Rectal smooth muscle tissue (tissue), 1 donor: ENCODE measurements at regions not wholly inside any gene's neighbourhood (a gene's known extent, or its start where the extent isn't known, plus 50 kb on each side); places are given as distances from the start of the nearest gene placed in this dataset.

Experiments used
- H3K27ac ChIP-seq: one replicate; pipeline ENCODE4 v1.7.0; 2013; ENCODE audit warnings: low read depth, low read length, inconsistent platforms
- H3K27me3 ChIP-seq: one replicate; pipeline ENCODE4 v1.7.0; 2013; ENCODE audit warnings: low read length; ENCODE audit not compliant: control insufficient read depth, insufficient read depth
- H3K36me3 ChIP-seq: one replicate; pipeline ENCODE4 v1.7.0; 2013; ENCODE audit warnings: low read length; ENCODE audit not compliant: control insufficient read depth, insufficient read depth
- H3K4me1 ChIP-seq: one replicate; pipeline ENCODE4 v1.7.0; 2013; ENCODE audit warnings: low read length; ENCODE audit not compliant: control insufficient read depth, insufficient read depth
- H3K4me3 ChIP-seq: one replicate; pipeline ENCODE4 v1.7.0; 2013; ENCODE audit warnings: low read length
- H3K9ac ChIP-seq: one replicate; pipeline ENCODE4 v1.7.0; 2013; ENCODE audit warnings: low read length

DNA sequence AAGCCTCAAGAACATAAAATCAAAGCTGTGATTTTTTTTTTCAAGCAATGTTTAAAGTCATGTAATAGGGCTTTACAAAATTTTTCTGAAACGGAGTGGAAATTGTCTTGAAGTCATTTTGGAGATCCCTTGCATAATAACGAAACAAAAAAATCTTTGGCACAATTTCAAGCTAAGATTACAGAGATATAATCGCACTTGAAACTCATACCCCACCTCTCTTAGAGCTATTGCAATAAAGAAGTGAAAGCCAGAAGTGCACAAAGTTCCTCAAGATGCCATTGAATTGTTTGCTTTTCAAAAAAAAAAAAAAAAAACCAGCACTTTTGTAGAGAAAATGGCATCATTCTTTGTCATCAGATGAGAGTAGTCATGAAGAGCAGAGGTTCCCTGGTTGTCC is 152.3 kb downstream of the PAX3 start:
- Histone ChIP-seq H3K4me3 (no peak overlapping the region), H3K9ac (no peak overlapping the region), H3K4me1 (no peaks in the 10 kb centered on the region), H3K27ac (no peak overlapping the region), H3K27me3 (no peaks in the 10 kb centered on the region), H3K36me3 (no peaks in the 10 kb centered on the region)

- Histone ChIP-seq H3K4me1 (no peaks in the 10 kb centered on the region), H3K27me3 (no peaks in the 10 kb centered on the region), H3K36me3 (no peaks in the 10 kb centered on the region), H3K27ac (no peak overlapping the region), H3K4me3 (no peak overlapping the region), H3K9ac (no peak overlapping the region)
Measured at GRCh38 chr2:222142027-222142426, 156.8 kb downstream of the PAX3 start.

- Histone ChIP-seq H3K4me1 (no peaks in the 10 kb centered on the region), H3K4me3 (no peak overlapping the region), H3K27me3 (no peaks in the 10 kb centered on the region), H3K27ac (no peak overlapping the region), H3K36me3 (no peaks in the 10 kb centered on the region), H3K9ac (no peak overlapping the region)
Measured at GRCh38 chr2:222136106-222136630, 162.6 kb downstream of the PAX3 start.

GRCh38 chr2:222134654-222135053 is 164.1 kb downstream of the PAX3 start:
- no peaks in the 10 kb centered on the region for H3K4me1 ChIP-seq
- no peak overlapping the region for H3K4me3 ChIP-seq
- H3K9ac ChIP-seq, result no peak overlapping the region
- H3K27me3 ChIP-seq, result no peaks in the 10 kb centered on the region
- H3K27ac ChIP-seq, result no peak overlapping the region
- H3K36me3 ChIP-seq, result no peaks in the 10 kb centered on the region

- Histone ChIP-seq H3K4me1 (no peaks in the 10 kb centered on the region), H3K36me3 (no peaks in the 10 kb centered on the region), H3K4me3 (no peak overlapping the region), H3K27ac (no peak overlapping the region), H3K9ac (no peak overlapping the region), H3K27me3 (no peaks in the 10 kb centered on the region)
Measured at GRCh38 chr2:222133897-222134296, 164.9 kb downstream of the PAX3 start.

DNA sequence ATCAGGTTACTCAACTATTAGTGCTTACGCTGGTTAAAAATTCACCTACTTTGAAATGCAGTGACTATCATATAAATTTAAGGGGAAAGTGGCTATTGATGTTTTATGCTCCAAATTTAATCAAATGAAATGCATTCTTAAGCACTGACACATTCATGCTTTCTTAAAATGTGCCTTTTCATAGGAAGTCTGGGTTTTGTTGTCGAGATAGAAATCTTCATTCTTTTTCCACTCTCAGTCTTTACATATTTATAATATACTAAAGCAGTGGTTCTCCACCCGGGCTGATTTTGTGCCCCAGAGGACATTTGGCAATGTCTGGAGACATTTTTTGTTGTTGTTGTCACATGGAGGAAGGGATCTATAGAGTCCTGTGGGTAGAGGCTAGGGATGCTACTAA is 167.9 kb downstream of the PAX3 start:
- H3K9ac ChIP-seq, result no peak overlapping the region
- H3K4me1 ChIP-seq, result no peaks in the 10 kb centered on the region
- no peaks in the 10 kb centered on the region for H3K27me3 ChIP-seq
- H3K27ac ChIP-seq, result no peak overlapping the region
- no peaks in the 10 kb centered on the region for H3K36me3 ChIP-seq
- H3K4me3 ChIP-seq, result no peak overlapping the region

DNA sequence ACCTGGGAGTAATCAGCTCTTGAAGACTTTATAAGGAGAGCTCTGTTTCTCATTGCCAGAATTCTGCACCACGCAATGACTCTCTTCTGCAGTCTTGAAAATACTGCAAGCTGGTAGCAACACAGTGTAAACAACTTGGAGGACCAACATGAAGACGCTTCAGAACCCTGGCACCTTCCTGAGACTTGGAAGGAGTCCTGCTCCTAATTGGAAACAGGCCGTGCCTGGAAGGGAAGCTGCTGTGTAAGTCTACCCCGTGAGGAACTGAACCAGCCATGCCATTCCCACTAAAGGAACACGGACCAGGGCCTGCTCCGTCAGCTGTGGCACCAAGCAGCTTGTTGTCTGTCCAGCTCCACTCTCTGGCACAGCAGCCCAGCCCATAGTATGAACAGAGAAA is 171.1 kb downstream of the PAX3 start:
- no peak overlapping the region for H3K9ac ChIP-seq
- no peak overlapping the region for H3K27ac ChIP-seq
- no peaks in the 10 kb centered on the region for H3K4me1 ChIP-seq
- no peaks in the 10 kb centered on the region for H3K27me3 ChIP-seq
- H3K36me3 ChIP-seq, result no peaks in the 10 kb centered on the region
- H3K4me3 ChIP-seq, result no peak overlapping the region

DNA sequence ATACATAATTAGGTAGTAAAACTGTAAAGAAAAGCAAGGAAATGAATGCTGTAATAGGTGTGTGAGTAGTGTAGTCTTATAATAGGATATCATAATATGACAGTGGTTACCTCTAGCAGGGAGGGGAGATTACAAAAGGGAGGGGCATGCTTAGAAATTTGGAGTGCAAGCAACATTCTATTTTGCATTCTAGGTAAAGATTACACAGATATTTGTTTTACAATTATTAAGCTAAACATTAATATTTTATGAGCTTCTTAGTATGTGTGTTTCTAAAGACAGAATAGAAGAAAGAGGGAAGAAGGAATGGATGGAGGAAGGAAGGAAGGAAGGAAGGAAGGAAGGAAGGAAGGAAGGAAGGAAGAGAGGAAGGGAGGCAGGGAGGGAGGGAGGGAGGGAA is 177.9 kb downstream of the PAX3 start:
- no peak overlapping the region for H3K27ac ChIP-seq
- no peak overlapping the region for H3K4me3 ChIP-seq
- no peaks in the 10 kb centered on the region for H3K27me3 ChIP-seq
- H3K9ac ChIP-seq, result no peak overlapping the region
- H3K36me3 ChIP-seq, result no peaks in the 10 kb centered on the region
- H3K4me1 ChIP-seq, result no peaks in the 10 kb centered on the region

DNA sequence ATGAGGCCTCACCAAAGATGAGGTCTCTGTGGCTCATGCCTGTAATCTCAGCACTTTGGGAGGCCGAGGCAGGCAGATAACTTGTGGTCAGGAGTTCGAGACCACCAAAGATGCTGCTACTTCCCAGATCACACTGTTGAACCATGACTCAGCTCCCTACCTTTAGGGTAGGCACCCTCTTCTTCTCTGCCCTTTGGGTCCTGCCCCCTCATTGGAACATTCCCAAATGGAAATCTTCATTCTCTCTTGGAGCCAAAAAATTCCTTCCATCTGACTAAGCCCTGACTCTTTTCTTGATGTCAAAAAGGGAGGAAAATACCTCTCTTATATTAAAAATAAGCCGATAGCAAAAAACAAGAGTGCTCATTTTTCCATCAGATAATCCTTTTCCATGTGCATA is 183.5 kb downstream of the PAX3 start:
- Histone ChIP-seq H3K27me3 (no peaks in the 10 kb centered on the region), H3K27ac (no peak overlapping the region), H3K36me3 (no peaks in the 10 kb centered on the region), H3K4me3 (no peak overlapping the region), H3K9ac (no peak overlapping the region), H3K4me1 (no peaks in the 10 kb centered on the region)

DNA sequence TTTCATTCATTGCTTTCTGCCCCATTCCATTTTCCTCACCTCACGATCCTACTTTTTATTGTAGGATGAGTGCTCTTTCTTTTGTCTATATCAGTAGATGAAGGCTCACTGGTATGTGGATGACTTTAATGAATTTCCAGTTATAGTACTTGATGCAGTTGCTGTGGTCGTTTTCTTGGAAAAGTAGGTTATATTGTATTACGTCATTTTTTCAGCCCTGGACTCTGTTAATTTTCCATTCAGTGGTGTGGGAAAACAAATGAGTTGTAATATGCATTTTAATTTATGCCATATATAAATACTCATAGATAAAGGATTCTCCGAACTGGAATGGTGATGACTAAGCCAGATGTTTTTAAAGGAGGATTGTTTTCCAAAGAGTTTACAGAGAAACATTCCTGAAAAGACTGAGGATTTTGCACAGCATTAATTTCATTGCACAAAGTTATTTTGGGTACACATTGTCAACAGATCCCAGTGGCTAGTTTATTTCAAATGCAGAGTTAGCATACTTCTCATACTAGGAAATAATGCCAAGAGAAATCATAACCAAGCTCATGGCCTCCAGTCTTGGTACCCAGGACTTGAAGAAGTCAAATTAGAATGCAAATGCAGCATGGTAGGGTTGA is 189.7 kb downstream of the PAX3 start:
- Histone ChIP-seq H3K4me1 (no peaks in the 10 kb centered on the region), H3K9ac (no peak overlapping the region)

DNA sequence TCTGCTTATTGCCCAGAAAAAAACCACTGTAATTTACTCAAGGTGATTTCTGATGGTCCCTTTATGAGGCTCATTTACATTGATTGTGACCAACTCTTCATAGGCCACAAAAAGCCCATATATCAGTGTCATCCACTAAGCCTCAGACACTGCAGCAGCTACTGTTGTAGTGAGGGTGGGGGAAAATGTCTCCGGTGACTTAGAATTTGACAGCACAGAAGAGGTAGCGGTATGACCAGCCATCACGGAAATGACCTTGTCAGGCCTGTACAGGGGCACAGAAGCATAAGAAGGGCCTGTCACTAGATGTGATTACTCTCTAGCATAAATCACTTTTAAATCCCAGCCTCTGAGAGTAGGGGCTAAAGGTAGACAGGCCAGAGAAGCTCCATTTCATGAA is 190.3 kb downstream of the PAX3 start:
- H3K27me3 ChIP-seq, result no peaks in the 10 kb centered on the region
- no peak overlapping the region for H3K4me3 ChIP-seq
- no peak overlapping the region for H3K9ac ChIP-seq
- H3K36me3 ChIP-seq, result no peaks in the 10 kb centered on the region
- H3K4me1 ChIP-seq, result no peaks in the 10 kb centered on the region
- H3K27ac ChIP-seq, result no peak overlapping the region

More for the DNA sequence above, 189.7 kb downstream of the PAX3 start:
- H3K27me3 ChIP-seq, result no peaks in the 10 kb centered on the region
- H3K4me3 ChIP-seq, result no peak overlapping the region
- H3K36me3 ChIP-seq, result no peaks in the 10 kb centered on the region
- H3K27ac ChIP-seq, result no peak overlapping the region

GRCh38 chr2:222105046-222105445 is 193.8 kb downstream of the PAX3 start:
- no peak overlapping the region for H3K4me3 ChIP-seq
- H3K27me3 ChIP-seq, result no peaks in the 10 kb centered on the region
- H3K4me1 ChIP-seq, result no peaks in the 10 kb centered on the region
- H3K9ac ChIP-seq, result no peak overlapping the region
- H3K36me3 ChIP-seq, result no peaks in the 10 kb centered on the region
- H3K27ac ChIP-seq, result no peak overlapping the region

DNA sequence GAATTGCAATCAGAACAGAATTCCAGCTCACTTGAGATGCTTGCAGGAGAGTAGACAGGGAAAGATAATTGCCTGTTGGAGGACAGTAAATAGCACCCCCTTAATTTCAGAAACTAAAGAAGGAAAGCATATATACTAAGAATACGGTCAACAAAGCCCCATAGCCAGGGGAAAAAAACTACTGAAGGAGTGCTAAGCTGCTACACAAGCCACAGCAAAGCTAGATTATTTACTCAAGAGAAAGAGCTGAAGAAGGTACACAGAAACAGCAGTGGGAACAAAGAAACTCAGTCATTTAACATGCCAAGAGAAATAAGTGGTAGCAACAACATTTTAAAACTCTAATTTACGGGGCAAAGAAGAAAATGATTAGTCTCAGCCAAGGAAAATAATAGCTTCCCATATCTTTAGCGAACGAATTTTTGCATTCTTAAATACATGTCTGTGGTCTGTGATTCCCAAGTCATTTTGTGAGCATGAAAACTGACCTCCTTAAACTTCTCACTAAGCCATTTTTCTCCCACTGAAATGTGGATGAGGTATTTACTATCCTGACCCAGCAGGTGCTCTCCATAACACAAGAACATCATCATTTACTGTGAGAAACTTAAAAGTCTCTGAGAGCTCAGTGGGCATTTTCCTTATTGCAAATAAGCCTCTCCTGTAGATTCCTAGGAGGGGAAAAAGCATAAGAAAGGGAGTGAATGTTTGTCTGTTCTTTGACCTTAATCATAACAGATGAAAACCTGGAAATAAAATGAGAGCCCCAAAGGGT is 196.0 kb downstream of the PAX3 start:
- no peaks in the 10 kb centered on the region for H3K4me1 ChIP-seq
- H3K27me3 ChIP-seq, result no peaks in the 10 kb centered on the region
- no peaks in the 10 kb centered on the region for H3K36me3 ChIP-seq

More for the DNA sequence above, 196.0 kb downstream of the PAX3 start:
- H3K9ac ChIP-seq, result no peak overlapping the region
- no peak overlapping the region for H3K27ac ChIP-seq
- no peak overlapping the region for H3K4me3 ChIP-seq
